CD14-positive monocyte (primary cell): ENCODE measurements at regions not wholly inside any gene's neighbourhood (a gene's known extent, or its start where the extent isn't known, plus 50 kb on each side); places are given as distances from the start of the nearest gene placed in this dataset.

Source experiments
- DNase-seq, 3 donors: peaks; one replicate each; pipeline ENCODE4 v3.0.0-alpha.2; 2011 to 2022
- H2AFZ ChIP-seq: 2 replicates; pipeline ENCODE4 v1.6.0; 2012; ENCODE audit warnings: mild to moderate bottlenecking, low read depth, low read length, inconsistent platforms; ENCODE audit not compliant: insufficient read depth, poor library complexity, severe bottlenecking
- H3K27ac ChIP-seq, 2 donors: 1 replicate in 1 of 2; 2 replicates in 1 of 2; pipeline ENCODE4 v1.5.1; 2012 to 2013; ENCODE audit warnings: low read length in 2 of 2, control low read depth in 1 of 2, inconsistent platforms in 1 of 2, low read depth in 1 of 2, mild to moderate bottlenecking in 1 of 2
- H3K27me3 ChIP-seq, 2 donors: one replicate each; pipeline versions ENCODE4 v1.6.0 to v1.6.1; 2011 to 2013; ENCODE audit warnings: low read length in 2 of 2; ENCODE audit not compliant: control insufficient read depth in 2 of 2, insufficient read depth in 2 of 2
- H3K36me3 ChIP-seq, 2 donors: replicated peaks in 1 of 2; 1 replicate in 1 of 2; 2 replicates in 1 of 2; pipeline versions ENCODE4 v1.5.1 to v1.6.1; 2012 to 2013; ENCODE audit warnings: low read length in 2 of 2, control low read depth in 1 of 2, inconsistent platforms in 1 of 2, mild to moderate bottlenecking in 1 of 2; ENCODE audit not compliant: insufficient read depth in 2 of 2, control insufficient read depth in 1 of 2
- H3K4me1 ChIP-seq, 2 donors: 1 replicate in 1 of 2; 2 replicates in 1 of 2; pipeline versions ENCODE4 v1.5.1 to v1.6.1; 2012 to 2013; ENCODE audit warnings: low read length in 2 of 2, control low read depth in 1 of 2, inconsistent platforms in 1 of 2, mild to moderate bottlenecking in 1 of 2, moderate library complexity in 1 of 2; ENCODE audit not compliant: insufficient read depth in 2 of 2, control insufficient read depth in 1 of 2
- H3K4me2 ChIP-seq: replicated peaks from 2 replicates; pipeline ENCODE3; 2012; ENCODE audit warnings: low read length, moderate library complexity, mild to moderate bottlenecking; ENCODE audit not compliant: poor library complexity, severe bottlenecking; ENCODE audit errors: extremely low read depth
- H3K4me3 ChIP-seq, 3 experiments: fragments of 200-600 bp in 1 of 3; sonication (generic) in 1 of 3; replicated peaks in 1 of 3; 1 replicate in 2 of 3; 2 replicates in 1 of 3; pipeline ENCODE4 v1.5.1; 2011 to 2013; ENCODE audit warnings: low read length in 3 of 3, mild to moderate bottlenecking in 3 of 3, control low read depth in 2 of 3, low read depth in 2 of 3, inconsistent platforms in 1 of 3, moderate library complexity in 1 of 3
- H3K79me2 ChIP-seq: 2 replicates; pipeline ENCODE4 v1.6.0; 2012; ENCODE audit warnings: mild to moderate bottlenecking, control low read depth, inconsistent platforms, low read length, moderate library complexity; ENCODE audit not compliant: insufficient read depth
- H3K9ac ChIP-seq: 2 replicates; pipeline ENCODE4 v1.6.0; 2017; ENCODE audit warnings: low read length, mild to moderate bottlenecking; ENCODE audit not compliant: insufficient read depth, poor library complexity, severe bottlenecking
- H3K9me3 ChIP-seq, 2 donors: replicated peaks in 1 of 2; 1 replicate in 1 of 2; 2 replicates in 1 of 2; pipeline versions ENCODE4 v1.5.1 to v1.6.1; 2012 to 2013; ENCODE audit warnings: low read length in 2 of 2, control low read depth in 1 of 2; ENCODE audit not compliant: control insufficient read depth in 1 of 2, insufficient read depth in 1 of 2
- H4K20me1 ChIP-seq: 2 replicates; pipeline ENCODE4 v1.6.0; 2012; ENCODE audit warnings: mild to moderate bottlenecking, low read length, control low read depth, moderate library complexity; ENCODE audit not compliant: insufficient read depth
- H3K27ac Mint-ChIP-seq, 7 donors: one replicate each; pipeline ENCODE4 v1.8.0; 2020; ENCODE audit warnings: mild to moderate bottlenecking in 7 of 7, mixed read lengths in 7 of 7, moderate library complexity in 6 of 7, inconsistent platforms in 2 of 7
- H3K27me3 Mint-ChIP-seq, 3 donors: one replicate each; pipeline ENCODE4 v1.8.0; 2021 to 2022; ENCODE audit warnings: low read depth in 3 of 3, mild to moderate bottlenecking in 3 of 3, mixed read lengths in 3 of 3, moderate library complexity in 3 of 3, inconsistent platforms in 1 of 3
- H3K36me3 Mint-ChIP-seq, 2 donors: one replicate each; pipeline ENCODE4 v1.8.0; 2020; ENCODE audit warnings: mixed read lengths in 2 of 2, inconsistent platforms in 1 of 2, mild to moderate bottlenecking in 1 of 2
- H3K4me1 Mint-ChIP-seq: one replicate; pipeline ENCODE4 v1.8.0; 2020; ENCODE audit warnings: mild to moderate bottlenecking, mixed read lengths
- H3K4me3 Mint-ChIP-seq, 2 donors: one replicate each; pipeline ENCODE4 v1.8.0; 2020; ENCODE audit warnings: mild to moderate bottlenecking in 2 of 2, mixed read lengths in 2 of 2, moderate library complexity in 1 of 2
- H3K9me3 Mint-ChIP-seq, 7 donors: one replicate each; pipeline ENCODE4 v1.8.0; 2020 to 2022; ENCODE audit warnings: mixed read lengths in 7 of 7, mild to moderate bottlenecking in 6 of 7, moderate library complexity in 6 of 7, inconsistent platforms in 2 of 7
- CTCF ChIP-seq: fragments of 200-600 bp; IDR thresholded peaks from one replicate; pipeline ENCODE4 v1.8.0; 2022; ENCODE audit warnings: antibody characterized with exemption, mild to moderate bottlenecking
- WGBS: methylation state at CpG from one replicate; pipeline ENCODE4 v1.1.5; 2013; ENCODE audit warnings: missing lambda C conversion rate; ENCODE audit not compliant: insufficient coverage; 5-methylcytosine and 5-hydroxymethylcytosine counted together
- intact Hi-C, 2 donors: fragments of 100-400 bp; cut with micrococcal nuclease; formaldehyde crosslinking; loops; one replicate each; pipeline versions ENCODE4 v1.15.0 to v1.15.1; 2023

- H3K4me2 ChIP-seq = no peak overlapping the region
- no peak for DNase-seq
- Mint-ChIP-seq H3K9me3 (peaks cover 0 to 5% (median 3%) of the 10 kb centered on the region in 7 donors), H3K4me1 (no peaks in the 10 kb centered on the region), H3K36me3 (no peaks in the 10 kb centered on the region), H3K4me3 (no peak overlapping the region), H3K27ac (no peak overlapping the region), H3K27me3 (no peaks in the 10 kb centered on the region)
- no peaks in the 10 kb centered on the region for H3K4me1 ChIP-seq
- H3K9me3 ChIP-seq = peaks cover 2 to 7% of the 10 kb centered on the region in 2 donors
- no peaks in the 10 kb centered on the region for H4K20me1 ChIP-seq
- no peak overlapping the region for H3K27ac ChIP-seq
- no peak for TF ChIP-seq CTCF
- 90% methylated on average over 8 of the region's 12 CpGs for WGBS
- intact Hi-C loops = no loop called here
- no peak overlapping the region for H3K9ac ChIP-seq
- no peaks in the 10 kb centered on the region for H3K36me3 ChIP-seq
- no peaks in the 10 kb centered on the region for H3K27me3 ChIP-seq
- no peaks in the 10 kb centered on the region for H3K79me2 ChIP-seq
- H2AFZ ChIP-seq = no peak overlapping the region
- no peak overlapping the region for H3K4me3 ChIP-seq
Observed at GRCh38 chr12:128109636-128110035, 157.3 kb upstream of the TMEM132C start.

GRCh38 chr12:128111333-128111732 is 155.6 kb upstream of the TMEM132C start:
- H3K4me1 ChIP-seq = no peaks in the 10 kb centered on the region
- WGBS = 80% methylated on average over 8 of the region's 9 CpGs
- no peak for TF ChIP-seq CTCF

More at GRCh38 chr12:128111333-128111732, 155.6 kb upstream of the TMEM132C start:
- no peaks in the 10 kb centered on the region for H3K79me2 ChIP-seq
- no peak overlapping the region for H3K9ac ChIP-seq
- Mint-ChIP-seq H3K27ac (no peak overlapping the region), H3K27me3 (no peaks in the 10 kb centered on the region), H3K9me3 (peaks cover 0 to 10% (median 8%) of the 10 kb centered on the region in 7 donors), H3K4me3 (no peak overlapping the region), H3K4me1 (no peaks in the 10 kb centered on the region), H3K36me3 (no peaks in the 10 kb centered on the region)
- no peaks in the 10 kb centered on the region for H3K27me3 ChIP-seq
- no peaks in the 10 kb centered on the region for H4K20me1 ChIP-seq
- DNase-seq = no peak
- H3K9me3 ChIP-seq = peaks cover 7 to 11% of the 10 kb centered on the region in 2 donors
- no peak overlapping the region for H3K27ac ChIP-seq
- H3K4me3 ChIP-seq = no peak overlapping the region
- intact Hi-C loops = no loop called here
- no peak overlapping the region for H2AFZ ChIP-seq
- H3K36me3 ChIP-seq = no peaks in the 10 kb centered on the region
- no peak overlapping the region for H3K4me2 ChIP-seq
